NCI-H526 (cell line): ENCODE measurements at regions not wholly inside any gene's neighbourhood (a gene's known extent, or its start where the extent isn't known, plus 50 kb on each side); places are given as distances from the start of the nearest gene placed in this dataset.

Source experiments
- DNase-seq, 2 experiments: peaks; one replicate each; lab custom pipeline; 2025; lab: John Stamatoyannopoulos, UW

- DNase-seq, result no peak
These were observed 160.2 kb upstream of the CPEB2 start for GRCh38 chr4:14841801-14842768.

- no peak for DNase-seq
These were observed 159.2 kb upstream of the CPEB2 start for GRCh38 chr4:14842964-14843630.

GRCh38 chr4:14844061-14844460, 158.2 kb upstream of the CPEB2 start:
- DNase-seq, result no peak

- DNase-seq, result no peak
These were observed 154.1 kb upstream of the CPEB2 start for GRCh38 chr4:14848229-14848628.

- no peak for DNase-seq
These were observed 151.7 kb upstream of the CPEB2 start for GRCh38 chr4:14850455-14851097.

- DNase-seq, result no peak
These were observed 148.9 kb upstream of the CPEB2 start for GRCh38 chr4:14853176-14853943.

- DNase-seq, result no peak
These were observed 146.6 kb upstream of the CPEB2 start for GRCh38 chr4:14855719-14856061.

- DNase-seq, result no peak
These were observed 146.0 kb upstream of the CPEB2 start for GRCh38 chr4:14856062-14856933.

- no peak for DNase-seq
These were observed 145.4 kb upstream of the CPEB2 start for GRCh38 chr4:14856934-14857235.

GRCh38 chr4:14857475-14857874, 144.8 kb upstream of the CPEB2 start:
- DNase-seq, result no peak

- DNase-seq, result no peak
These were observed 144.3 kb upstream of the CPEB2 start for GRCh38 chr4:14857981-14858380.

- no peak for DNase-seq
These were observed 139.4 kb upstream of the CPEB2 start for GRCh38 chr4:14862891-14863290.

GRCh38 chr4:14863418-14864364, 138.6 kb upstream of the CPEB2 start:
- DNase-seq, result no peak

GRCh38 chr4:14864365-14865030, 137.8 kb upstream of the CPEB2 start:
- no peak for DNase-seq

GRCh38 chr4:14865031-14865366, 137.3 kb upstream of the CPEB2 start:
- DNase-seq, result no peak

- no peak for DNase-seq
These were observed 136.5 kb upstream of the CPEB2 start for GRCh38 chr4:14865804-14866203.

GRCh38 chr4:14867847-14868246, 134.4 kb upstream of the CPEB2 start:
- no peak for DNase-seq

GRCh38 chr4:14868426-14869395, 133.6 kb upstream of the CPEB2 start:
- no peak for DNase-seq
